HG03439 (cell line): ENCODE measurements at regions not wholly inside any gene's neighbourhood (a gene's known extent, or its start where the extent isn't known, plus 50 kb on each side); places are given as distances from the start of the nearest gene placed in this dataset.

Experiments
- ATAC-seq: cut with Tn5 transposase; IDR thresholded peaks from one replicate; pipeline ENCODE4 v1.9.1; 2021; ENCODE audit warnings: mild to moderate bottlenecking, moderate library complexity; ENCODE audit not compliant: unreplicated experiment

GRCh38 chr5:66306105-66306843 lies 162.2 kb downstream of the SREK1 start:
- no peak for ATAC-seq

- no peak for ATAC-seq
Measured at GRCh38 chr5:66306844-66307315, 162.8 kb downstream of the SREK1 start.

DNA sequence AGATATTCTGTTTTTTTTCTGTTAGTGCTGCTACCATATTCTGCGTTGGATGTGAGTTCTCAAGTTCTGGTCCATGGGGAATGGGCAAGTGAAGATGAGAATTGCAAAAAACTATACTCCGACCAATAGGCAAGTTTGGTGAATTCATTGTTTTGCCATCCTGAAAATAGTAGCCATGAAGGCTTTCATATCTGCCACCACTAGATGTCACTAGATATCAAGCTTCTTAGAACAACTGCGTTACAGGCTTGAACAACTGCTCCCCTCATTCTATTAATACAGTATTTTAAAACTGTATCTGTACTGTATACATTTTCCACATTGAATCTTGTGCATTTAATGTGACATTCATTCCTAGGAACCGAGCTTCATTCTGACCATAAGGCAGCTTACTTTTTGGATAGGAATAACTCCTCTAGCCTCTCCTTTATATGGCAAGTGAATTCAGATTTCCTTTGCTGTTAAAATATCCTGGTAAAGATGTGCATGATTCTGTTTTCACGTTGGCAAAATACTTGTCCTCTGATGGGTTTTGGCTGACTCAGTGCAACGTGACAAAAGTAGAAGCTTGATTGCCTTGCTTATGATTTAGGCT lies 163.6 kb downstream of the SREK1 start:
- ATAC-seq: peak; percentile 79

- no peak for ATAC-seq
Measured at GRCh38 chr5:66312266-66312665, 168.2 kb downstream of the SREK1 start.

DNA sequence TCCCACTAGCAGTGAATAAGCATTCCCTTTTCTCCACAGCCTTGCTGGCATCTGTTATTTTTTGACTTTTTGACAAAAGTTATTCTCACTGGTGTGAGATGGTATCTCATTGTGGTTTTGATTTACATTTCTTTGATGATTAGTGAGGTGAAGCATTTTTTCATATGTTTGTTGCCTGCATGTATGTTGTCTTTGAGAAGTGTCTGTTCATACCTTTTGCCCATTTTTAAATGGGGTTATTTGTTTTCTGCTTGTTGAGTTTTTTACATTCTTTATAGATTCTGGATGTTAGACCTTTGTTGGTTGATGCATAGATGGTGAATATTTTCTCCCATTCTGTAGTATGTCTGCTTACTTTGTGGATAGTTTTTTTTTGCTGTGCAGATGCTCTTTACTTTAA lies 171.7 kb downstream of the SREK1 start:
- ATAC-seq: no peak

DNA sequence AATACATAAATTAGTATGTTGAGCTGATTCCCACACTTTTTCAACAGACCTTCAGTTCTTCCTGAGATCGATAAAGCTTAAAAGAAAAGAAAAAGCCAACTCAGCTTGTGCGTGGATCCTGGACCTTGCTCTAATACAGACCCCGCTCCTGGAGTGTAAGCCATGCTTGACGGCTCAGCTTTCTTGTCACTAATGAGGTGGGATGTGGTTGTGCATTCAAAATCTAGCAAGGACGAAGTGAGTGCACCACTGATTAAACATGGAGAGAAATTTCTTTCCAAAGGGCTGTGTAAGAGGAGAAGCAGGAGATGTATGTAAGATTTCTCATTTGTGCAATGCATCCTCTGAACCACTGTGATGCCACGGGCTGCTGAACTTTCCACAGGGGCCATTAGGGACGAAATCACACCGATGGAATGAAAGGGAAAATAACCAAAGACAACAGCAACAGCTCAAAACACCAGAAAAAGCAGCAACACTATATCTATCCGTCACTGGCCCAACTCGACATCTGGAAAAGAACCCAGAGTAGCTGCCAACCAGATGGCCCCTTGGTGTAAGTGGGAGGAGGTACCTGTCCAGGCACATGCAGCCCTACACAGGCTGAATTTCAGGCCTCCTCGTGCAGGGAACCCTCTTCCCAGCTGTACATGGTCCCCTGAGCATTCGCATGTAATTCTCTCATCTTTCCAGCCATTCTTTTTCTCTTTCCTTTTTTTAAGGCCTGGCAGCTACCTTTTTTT lies 178.9 kb downstream of the SREK1 start:
- no peak for ATAC-seq

GRCh38 chr5:66323529-66323895 lies 179.4 kb downstream of the SREK1 start:
- ATAC-seq: no peak

DNA sequence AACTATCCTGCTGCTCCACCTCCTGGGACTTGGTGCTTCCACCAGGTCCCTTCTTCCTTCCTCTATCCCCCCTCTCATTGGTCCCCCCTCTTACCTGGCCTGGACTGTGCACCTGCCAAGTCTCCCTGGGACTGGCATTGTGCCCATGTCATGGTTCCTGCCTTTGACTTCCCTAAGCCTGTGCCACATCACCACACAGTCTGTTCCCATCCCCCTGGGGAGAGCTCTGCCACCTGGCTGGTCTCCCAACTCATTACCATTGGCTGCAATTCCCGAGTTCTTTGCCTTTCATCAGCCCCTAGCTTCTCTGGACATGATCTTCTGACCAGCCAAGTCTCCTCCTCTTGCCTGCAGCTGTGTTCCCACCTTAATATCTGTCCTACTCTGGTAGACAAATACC lies 180.3 kb downstream of the SREK1 start:
- ATAC-seq: no peak

DNA sequence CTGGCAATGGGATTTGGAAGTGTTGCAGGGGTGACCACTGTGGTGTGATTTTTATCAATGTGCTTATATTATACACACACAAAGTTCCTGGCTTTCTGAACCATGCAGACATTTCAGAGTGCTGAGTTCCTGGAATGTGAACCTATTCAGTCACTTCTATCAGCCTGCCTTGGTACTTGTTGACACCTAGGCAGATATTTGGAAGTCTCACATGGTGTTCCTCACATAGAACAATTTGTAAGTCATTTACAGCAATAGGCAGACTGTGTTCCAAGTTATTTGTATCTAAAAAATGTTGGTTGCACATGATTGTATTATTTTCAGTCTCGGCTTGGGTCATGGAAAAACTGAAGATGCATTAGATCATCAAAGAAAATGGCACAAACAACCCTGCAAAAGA lies 182.2 kb downstream of the SREK1 start:
- no peak for ATAC-seq

DNA sequence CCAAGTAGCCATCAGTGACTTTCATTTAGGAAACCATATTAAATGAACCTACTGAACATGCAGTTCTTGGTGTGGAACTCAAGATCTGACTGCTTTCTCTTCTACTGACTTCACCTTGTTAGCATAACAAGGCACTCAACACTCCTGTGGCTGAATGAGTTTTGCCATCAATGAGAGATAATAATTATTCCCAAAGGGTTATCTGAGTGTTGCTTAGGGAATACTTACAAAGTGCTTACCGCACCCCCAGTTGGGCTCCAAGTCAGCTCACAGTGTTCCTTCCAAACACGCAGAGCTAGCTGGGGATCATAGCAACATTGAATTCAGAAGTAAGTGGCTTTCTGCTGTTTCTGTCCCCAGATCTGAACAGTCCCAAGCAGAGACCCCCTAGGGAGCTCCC lies 182.9 kb downstream of the SREK1 start:
- ATAC-seq: no peak

DNA sequence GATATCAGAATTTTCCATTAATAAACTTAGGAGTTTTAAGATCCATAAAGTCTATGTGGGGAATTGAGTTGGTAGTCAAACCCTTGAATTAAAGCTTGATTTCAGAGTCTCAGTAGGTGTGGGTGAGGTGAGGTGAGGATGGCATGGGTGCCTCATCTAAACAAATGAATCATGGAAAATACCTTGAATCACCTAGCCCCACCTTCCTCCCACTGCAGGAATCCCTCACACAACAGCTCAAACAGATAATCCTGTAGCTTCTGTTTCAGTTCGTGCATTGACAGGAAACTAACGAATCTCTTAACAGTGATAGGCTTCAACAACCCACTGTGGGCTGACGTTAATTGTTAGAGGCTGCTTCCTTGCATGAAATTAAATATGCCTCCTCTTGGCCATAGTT lies 185.0 kb downstream of the SREK1 start:
- no peak for ATAC-seq

GRCh38 chr5:66333192-66333591 lies 189.1 kb downstream of the SREK1 start:
- ATAC-seq: no peak

DNA sequence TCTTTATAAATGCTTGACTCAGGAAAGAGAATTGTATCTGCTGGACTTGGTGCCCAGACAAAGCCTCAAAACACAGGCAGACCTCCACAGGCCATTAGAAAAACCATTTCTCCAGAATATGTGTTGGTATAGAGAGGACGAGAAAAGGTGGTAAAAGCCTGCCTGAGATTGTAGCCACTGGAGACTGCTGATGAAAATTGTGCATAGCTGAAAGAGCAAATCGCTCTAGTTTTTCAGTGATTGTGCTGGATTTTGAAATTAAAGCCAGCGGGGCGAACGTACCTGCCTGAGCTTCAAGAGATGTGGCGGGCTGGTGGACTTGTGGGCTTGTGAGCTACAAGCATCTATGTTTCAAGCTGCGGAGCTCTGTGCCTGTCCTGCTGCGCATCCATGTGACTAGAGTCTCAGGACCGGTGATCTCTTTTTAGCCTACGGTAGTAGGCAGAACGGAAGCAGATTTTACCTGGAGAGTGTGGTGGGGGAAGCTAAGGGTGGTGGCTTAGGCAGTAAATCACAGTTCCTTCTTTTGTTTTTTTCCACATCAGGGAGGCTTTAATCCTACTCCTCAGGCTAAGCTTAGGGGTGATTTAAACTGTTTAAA lies 193.6 kb downstream of the SREK1 start:
- no peak for ATAC-seq

DNA sequence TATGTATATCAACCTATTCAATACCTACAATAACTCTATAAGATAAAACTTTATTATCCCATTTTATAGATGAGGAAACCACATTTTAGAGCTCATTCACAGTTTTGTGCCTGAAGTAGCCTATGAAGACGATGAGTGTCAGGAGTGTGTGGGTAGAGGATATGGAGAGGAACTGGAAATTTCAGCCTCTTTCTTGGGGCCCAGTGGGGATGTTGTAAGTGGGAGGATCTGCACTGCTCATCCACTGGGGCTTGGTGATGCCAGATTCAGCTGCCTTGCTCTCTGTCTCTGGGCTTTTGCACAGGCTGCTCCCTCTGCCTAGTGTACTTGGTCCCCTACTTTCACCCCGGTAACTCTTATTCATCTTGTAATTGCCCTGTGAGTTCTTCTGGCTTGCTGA lies 194.7 kb downstream of the SREK1 start:
- ATAC-seq: no peak

DNA sequence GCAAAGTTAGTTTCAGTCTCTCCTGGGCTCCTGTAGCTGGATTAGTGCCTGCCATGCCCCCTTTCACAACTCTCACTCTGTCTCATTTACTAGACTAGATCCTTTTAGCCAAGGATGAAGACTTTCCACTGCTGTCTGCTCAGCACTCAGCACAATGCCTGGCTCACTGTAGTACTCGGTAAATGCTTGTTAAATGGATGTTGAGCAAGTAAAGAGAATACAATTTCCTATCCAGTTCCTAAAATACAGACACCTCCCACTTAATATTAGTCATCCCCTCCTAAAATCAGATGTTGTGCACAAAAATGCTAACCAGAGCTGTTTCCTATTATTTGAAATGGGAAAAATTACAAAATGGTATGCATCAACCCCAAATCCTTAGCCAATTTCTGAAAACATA lies 195.8 kb downstream of the SREK1 start:
- ATAC-seq: no peak

GRCh38 chr5:66340786-66341185 lies 196.7 kb downstream of the SREK1 start:
- ATAC-seq: no peak

DNA sequence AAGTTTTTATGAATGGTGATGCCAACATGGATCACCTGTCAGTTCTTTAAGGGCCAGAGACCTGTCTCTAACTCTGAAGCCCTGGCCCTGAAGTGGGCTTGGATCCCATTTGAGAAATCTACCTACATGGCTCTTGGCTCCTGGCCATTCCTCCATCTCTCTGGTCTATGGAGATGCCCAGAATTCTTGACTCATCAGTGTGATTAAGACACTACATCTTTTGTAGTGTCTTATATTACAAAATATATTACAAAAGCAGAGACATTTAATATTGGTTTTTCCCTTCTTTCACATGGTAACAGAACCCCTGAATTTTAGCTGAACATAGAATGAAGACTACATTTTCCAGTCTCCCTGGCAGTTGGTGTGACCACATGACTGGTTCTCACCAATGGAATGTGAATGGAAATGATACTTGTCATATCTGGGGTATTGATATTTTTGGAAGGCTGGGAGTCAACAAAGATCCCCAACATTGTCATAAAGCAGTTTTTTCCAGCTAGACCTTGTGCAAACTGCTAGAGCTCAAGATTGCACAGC lies 198.3 kb downstream of the SREK1 start:
- ATAC-seq: no peak

DNA sequence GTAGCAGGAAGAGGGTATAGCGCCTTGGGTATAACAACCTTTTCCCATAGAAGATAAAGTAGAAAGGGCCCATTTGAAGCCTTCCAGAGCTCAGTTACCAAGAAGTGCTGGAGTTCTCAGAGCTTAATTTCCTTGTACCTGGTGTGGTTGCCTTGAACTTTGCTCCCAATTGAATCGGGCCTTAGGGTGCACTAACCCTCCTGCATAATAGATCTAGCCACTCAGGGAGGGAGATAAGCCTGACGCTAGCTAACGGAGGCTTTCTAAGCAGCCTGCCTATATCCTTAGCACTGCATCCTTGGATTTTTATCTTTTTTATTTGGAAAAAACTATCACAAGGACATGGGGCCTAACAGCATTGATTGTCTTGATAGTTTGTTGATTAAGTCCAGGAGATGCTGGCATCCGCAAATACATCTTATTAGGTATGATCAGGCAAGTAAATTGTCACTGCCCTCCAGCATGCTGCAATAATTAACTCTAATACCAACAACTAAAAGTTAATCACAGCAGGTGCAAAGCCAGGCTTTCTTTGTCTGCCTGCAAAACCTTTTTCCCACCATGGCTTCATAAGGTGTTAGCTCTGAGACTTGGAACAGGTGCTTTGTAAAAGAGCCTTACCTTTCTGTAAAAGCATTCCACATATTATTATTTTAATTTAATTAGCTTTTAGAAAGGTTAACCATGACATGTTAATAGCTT lies 199.4 kb downstream of the SREK1 start:
- ATAC-seq: no peak

DNA sequence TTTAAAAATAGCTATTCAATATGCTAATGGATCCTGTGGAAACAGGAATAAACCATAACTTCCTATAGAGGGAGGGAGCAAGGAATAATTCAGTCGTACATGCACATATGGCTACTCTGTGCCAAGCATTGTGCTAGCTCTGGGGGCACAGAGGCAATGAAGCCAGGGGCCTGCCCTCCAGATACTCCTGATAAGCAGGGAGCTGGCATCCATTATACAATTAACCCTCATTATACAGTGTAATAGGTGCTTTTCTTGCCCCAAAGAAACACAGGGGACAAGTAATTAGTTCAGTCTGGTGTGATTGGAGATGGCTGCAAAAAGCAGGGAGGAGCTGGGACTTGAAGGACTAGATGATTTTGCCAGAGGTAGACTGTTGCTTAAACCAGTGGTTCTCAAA lies 200.4 kb downstream of the SREK1 start:
- ATAC-seq: no peak

GRCh38 chr5:66345281-66345680 lies 201.2 kb downstream of the SREK1 start:
- ATAC-seq: no peak

- no peak for ATAC-seq
Measured at GRCh38 chr5:66346869-66347268, 202.8 kb downstream of the SREK1 start.
